WI38 (cell line): ENCODE measurements at regions not wholly inside any gene's neighbourhood (a gene's known extent, or its start where the extent isn't known, plus 50 kb on each side); places are given as distances from the start of the nearest gene placed in this dataset.

Source experiments
- H3K4me3 ChIP-seq: 2 replicates; pipeline ENCODE4 v1.5.1; 2011; ENCODE audit warnings: low read depth, mild to moderate bottlenecking, control low read depth, low read length
- TF ChIP-seq, protein P1 (sequence below): IDR thresholded peaks from 2 replicates; pipeline ENCODE4 v1.5.1; 2012; ENCODE audit warnings: low read depth, mild to moderate bottlenecking, control low read depth, low read length

DNA sequence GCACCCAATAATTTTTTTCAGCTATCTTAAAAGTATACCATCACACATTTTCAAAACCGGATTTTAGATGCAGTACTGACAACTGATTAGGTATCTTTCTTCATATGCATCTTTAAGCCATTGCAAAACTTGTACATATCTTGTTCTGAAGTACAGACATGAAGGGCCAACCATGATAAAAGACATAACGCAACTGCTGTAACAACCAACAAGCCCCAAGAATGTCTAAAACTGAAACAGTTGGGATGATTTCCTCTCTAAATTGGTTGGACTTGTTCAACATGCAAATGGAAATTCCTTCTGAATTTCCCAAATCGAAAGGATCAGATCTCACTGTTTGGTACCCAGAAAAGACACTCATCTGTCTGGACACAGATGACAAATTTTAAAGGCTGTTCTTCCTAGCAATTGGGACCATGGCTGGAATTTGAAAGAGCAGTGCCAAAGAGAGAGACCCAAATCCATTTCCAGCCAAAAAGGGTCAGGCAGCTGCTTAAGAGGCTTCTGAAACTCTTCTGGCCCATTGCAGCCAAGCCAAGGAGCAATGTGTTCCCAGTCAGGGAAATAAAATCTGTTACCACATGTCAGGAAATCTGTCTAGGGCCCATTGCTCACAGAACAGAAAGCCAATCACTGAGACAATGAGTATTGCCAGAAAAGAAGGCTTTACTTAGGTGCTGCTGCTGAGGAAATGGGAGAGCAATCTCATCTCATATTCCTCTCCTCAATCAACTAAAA is 1122.4 kb upstream of the USP15 start:
- no peak overlapping the region for H3K4me3 ChIP-seq
- TF ChIP-seq, protein P1, sequence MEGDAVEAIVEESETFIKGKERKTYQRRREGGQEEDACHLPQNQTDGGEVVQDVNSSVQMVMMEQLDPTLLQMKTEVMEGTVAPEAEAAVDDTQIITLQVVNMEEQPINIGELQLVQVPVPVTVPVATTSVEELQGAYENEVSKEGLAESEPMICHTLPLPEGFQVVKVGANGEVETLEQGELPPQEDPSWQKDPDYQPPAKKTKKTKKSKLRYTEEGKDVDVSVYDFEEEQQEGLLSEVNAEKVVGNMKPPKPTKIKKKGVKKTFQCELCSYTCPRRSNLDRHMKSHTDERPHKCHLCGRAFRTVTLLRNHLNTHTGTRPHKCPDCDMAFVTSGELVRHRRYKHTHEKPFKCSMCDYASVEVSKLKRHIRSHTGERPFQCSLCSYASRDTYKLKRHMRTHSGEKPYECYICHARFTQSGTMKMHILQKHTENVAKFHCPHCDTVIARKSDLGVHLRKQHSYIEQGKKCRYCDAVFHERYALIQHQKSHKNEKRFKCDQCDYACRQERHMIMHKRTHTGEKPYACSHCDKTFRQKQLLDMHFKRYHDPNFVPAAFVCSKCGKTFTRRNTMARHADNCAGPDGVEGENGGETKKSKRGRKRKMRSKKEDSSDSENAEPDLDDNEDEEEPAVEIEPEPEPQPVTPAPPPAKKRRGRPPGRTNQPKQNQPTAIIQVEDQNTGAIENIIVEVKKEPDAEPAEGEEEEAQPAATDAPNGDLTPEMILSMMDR, result no peak

DNA sequence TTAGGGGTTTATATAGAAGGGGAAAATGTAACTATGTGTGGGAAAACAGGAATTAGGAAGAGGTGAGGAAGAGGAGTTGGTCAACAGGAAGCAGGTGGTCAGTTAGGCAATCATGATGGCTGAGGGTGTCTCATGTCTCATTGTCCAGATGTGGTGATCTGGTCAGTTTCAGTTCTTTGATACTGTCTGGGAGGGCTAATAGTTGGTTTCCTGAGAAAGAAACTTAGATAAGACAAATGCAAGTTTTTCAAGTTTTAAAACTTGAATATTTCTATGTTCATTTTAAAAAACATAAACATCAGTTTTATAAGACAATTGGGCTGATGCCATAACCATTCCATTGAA is 1121.8 kb upstream of the USP15 start:
- TF ChIP-seq, protein P1, result no peak
- H3K4me3 ChIP-seq, result no peak overlapping the region

DNA sequence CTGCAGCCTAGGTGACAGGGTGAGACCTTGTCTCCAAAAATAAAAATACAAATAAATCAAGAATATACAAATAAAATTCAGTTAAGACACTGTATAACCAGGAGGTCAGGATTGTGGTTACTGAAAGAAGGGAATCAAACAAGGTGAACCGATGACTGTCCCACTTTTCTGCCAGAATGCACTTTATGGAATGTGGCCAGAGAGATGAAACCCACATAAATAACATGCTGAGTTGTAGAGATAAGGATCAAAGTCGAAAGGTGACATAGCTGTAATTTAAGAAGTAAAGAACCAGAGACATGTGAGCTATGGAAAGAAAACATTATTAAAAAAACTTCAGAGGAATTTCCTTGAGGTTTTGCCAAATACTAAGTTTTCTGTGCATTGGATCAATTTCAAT is 1098.2 kb upstream of the USP15 start:
- no peak overlapping the region for H3K4me3 ChIP-seq
- TF ChIP-seq, protein P1, result no peak

DNA sequence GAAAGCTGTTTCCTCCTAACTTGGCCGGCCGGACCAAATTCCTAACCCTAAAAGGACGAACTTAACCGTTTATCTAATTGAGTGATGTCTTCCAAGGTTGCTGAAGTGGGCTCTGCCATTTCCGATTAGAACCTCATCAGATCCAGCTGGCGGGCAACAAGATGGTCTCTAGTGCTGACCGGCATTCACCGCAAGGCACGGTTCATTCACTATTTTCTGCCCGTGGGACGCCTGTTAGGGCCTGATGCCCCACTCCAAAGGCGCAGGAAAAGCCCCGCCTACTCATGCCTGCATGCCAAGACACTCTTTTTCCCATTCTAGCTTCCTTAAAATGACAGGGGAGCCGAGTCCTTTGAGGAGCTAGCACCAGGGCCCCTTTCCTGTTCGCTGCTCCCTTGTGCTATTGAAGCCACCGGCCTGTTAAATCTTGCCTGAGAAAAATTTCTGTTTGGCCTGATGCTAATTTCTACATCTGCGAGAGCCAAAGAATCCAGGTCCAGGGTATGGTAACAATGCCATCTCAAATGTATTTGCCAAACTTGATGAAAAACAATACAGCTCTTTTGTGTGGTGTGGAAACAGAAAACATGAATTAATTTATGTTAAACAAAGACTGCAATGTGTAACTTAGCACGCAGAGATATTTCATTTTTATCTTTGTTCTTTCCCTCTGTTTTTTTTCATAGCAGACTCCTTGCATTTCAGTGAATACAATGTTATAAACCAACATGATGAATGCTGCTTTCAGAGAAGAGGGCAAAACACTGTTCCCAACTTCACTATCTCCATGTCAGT is 1071.2 kb upstream of the USP15 start:
- TF ChIP-seq, protein P1, result no peak
- no peak overlapping the region for H3K4me3 ChIP-seq

DNA sequence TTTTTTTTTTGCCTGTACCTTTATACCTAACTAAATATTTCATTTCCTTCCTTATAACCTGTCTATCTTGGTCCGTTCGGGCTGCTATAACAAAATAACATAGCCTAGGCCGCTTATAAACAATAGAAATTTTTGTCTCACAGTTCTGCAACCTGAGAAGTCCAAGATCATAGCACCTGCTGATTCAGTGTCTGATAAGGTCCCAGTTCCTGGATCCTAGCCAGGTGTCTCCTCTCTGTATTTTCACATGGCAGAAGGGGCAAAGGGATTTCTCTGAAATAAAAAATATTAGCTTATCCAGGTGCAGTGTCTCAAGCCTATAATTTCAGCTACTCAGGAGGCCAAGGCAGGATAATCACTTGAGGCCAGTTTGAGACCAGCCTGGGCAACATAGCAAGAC is 1046.6 kb upstream of the USP15 start:
- TF ChIP-seq, protein P1, result no peak
- H3K4me3 ChIP-seq, result no peak overlapping the region

DNA sequence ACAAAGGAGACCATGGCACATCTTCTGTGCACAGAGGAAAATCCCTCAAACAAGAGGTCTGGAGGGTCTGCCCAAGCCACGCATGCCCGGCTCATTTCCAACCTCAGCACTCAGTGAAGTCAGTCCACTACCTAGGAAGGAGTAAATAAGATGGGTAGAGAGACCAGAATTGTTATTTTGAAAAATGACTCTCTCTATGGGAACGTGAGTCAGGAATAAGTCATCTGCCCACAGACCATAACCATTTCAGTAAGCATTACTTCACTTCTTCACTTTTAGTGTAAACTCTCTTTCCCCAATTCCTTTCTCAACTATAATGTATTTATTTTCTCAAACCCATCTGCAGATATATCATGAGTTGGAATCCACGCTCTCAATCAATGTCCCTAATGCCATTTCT is 1039.9 kb upstream of the USP15 start:
- H3K4me3 ChIP-seq, result no peak overlapping the region
- TF ChIP-seq, protein P1, result no peak

DNA sequence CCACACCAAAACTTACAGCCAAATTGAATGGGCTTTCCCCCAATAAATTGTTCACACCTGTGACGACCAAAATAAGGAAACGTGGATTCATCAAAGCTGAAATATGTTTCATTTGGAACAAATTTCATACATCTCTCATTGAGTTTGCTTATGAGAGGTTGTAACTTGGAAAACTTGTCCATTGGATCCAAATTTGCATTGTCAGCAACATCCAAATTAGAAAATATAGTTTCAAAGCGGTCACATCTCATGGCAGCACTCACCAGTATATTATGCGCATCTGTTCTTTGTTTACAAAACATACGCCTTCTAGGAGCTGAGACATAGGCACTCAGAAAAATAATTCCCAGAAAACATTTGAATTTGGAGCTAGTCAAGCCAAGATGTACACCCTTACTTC is 1028.2 kb upstream of the USP15 start:
- TF ChIP-seq, protein P1, result no peak

More for the DNA sequence above, 1028.2 kb upstream of the USP15 start:
- no peak overlapping the region for H3K4me3 ChIP-seq
